ENCODE measurements at regions not wholly inside any gene's neighbourhood (a gene's known extent, or its start where the extent isn't known, plus 50 kb on each side); places are given as distances from the start of the nearest gene placed in this dataset.

GRCh38 chr13:78228211-78228610 lies 309.6 kb upstream of the EDNRB start:
- DNase-seq (ENCODE audit: low read depth in 2 of 2) = no peak

- DNase-seq (ENCODE audit: low read depth in 2 of 2) = no peak
These were observed 309.1 kb upstream of the EDNRB start for GRCh38 chr13:78227709-78228108.

- no peak for DNase-seq (ENCODE audit: low read depth in 2 of 2)
These were observed 297.0 kb upstream of the EDNRB start for GRCh38 chr13:78215458-78216108.

GRCh38 chr13:78201411-78201810 lies 282.8 kb upstream of the EDNRB start:
- no peak for DNase-seq (ENCODE audit: low read depth in 2 of 2)

DNA sequence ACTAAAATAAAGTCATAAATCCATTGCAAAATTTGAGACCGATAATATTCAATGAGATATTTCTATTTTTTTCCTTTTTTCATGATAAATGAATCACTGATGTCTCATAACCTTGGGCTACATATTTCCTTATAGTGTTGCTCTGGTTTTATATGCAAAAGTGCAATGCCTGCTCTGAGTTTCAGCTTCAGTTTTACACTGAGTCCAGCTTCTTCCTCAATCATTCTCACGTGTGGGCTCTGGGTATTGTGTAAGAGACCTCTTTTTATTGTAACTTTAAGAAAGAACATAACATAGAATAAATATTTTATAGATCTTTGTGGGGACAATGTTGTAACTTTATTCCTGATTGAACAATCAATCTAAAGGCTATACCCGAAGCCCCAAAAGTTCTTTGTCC lies 280.2 kb upstream of the EDNRB start:
- no peak for DNase-seq (ENCODE audit: low read depth in 2 of 2)

- DNase-seq (ENCODE audit: low read depth in 2 of 2) = no peak
These were observed 279.8 kb upstream of the EDNRB start for GRCh38 chr13:78198419-78198818.

DNA sequence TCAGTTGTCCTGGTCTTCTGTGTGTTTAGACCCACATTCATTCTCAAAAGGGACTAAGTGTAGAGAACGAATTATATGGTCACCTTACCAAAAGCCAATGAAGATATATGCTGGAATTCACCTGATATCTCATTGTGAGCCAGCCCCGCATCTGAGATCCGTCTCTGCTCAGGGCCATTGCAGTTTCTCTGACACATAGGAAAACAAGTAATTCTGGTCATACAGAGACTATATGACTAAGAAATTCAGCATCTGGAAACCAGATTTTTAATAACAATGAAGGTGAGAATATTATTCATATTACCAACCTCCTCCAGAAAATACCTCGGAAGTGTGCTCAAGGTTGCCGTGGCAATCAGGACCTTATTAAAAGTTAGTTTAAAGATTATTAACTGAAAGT lies 278.6 kb upstream of the EDNRB start:
- no peak for DNase-seq (ENCODE audit: low read depth in 2 of 2)

DNA sequence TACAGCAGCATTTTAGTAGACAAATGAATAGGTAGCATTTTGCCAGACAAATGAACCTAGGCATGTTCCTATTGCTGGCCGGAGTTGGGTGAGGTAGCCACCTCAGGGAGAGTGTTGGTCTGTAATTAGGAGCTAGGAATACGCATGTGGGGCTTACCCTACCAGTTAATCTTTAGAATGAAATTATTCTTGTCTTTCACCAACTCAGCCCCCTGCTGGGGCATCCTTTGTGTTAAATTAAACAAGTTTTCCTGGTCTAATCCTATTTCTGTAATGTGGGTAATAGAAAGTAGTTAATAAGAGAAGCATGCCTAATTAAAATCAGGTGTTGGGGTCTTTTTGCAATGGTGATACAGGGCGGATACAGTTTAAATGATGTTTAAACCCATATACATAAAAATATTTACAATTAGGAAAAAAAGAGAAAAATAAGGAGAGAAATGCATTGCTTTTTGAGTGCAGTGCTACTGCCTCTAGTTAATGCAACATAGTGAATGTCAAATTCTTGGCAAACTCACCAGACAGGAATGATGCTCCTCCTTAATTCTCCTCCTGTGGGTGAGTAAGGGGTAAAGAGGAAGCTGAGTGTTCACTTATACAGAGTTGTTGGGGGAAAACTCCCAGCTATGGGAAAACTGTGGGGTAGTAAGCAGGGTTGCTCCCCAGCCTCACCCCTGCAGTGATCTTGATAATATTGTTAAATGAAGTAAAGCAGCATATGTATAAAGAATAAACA lies 276.4 kb upstream of the EDNRB start:
- no peak for DNase-seq (ENCODE audit: low read depth in 2 of 2)

DNA sequence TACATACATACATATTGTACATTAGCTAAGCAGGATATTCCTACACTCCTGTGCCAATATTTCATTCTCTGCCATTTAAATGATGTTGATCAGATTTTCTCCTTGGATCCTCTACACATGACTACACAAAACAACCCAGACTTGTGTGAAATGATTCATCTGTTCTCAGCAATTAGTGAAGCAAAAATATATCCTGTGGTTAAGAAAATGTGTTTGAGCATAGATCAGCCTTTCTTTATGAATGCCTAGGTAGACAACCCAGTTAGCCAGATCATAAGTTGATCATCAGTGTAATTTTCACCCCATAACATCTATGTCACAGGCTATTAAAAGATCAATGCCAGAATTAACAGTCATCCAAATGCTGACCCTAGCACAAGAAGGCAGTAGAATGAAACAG lies 275.2 kb upstream of the EDNRB start:
- DNase-seq (ENCODE audit: low read depth in 2 of 2) = no peak

- DNase-seq (ENCODE audit: low read depth in 2 of 2) = no peak
These were observed 274.1 kb upstream of the EDNRB start for GRCh38 chr13:78192716-78193115.

DNA sequence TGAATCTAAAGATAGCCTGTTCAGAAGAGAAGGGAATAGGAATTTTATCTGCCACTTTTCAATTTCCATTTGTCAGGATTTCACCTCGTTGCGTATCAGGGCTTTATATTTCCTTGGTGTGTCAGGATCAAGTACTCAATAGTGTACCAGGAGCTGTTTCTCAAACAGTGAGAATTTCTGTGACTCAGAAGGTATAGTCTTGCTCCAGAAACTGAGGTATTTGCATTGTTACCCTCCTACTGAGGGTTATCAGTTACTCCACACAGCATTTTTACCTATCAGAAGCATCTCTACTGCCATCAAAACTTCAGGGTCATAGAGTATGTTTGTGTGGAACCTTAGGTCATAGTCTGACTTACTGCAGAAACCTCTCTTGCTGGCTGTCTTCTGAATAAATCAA lies 271.7 kb upstream of the EDNRB start:
- no peak for DNase-seq (ENCODE audit: low read depth in 2 of 2)

- DNase-seq (ENCODE audit: low read depth in 2 of 2) = no peak
These were observed 269.1 kb upstream of the EDNRB start for GRCh38 chr13:78187781-78188180.

GRCh38 chr13:78185700-78186099 lies 267.1 kb upstream of the EDNRB start:
- no peak for DNase-seq (ENCODE audit: low read depth in 2 of 2)

DNA sequence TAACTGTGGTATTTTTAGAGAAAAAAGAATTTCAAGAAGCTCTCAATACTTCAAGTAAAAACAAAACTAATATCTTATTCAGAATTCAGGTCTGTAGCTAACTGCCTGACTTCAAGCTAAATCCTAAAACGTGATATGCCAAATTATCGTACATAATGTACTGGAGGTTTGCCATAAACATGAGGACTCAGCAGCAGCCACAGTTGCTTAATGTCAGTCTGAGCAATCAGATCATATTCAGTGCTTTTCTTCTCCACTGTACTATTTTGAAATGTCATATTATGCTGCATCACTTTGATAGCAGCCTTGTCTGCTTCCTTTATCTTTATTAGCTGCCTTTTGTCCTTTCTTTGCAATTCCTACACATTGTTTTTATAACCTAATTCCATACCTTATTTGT lies 265.1 kb upstream of the EDNRB start:
- no peak for DNase-seq (ENCODE audit: low read depth in 2 of 2)

- DNase-seq (ENCODE audit: low read depth in 2 of 2) = no peak
These were observed 264.2 kb upstream of the EDNRB start for GRCh38 chr13:78182813-78183212.

- DNase-seq (ENCODE audit: low read depth in 2 of 2) = no peak
These were observed 258.7 kb upstream of the EDNRB start for GRCh38 chr13:78177306-78177705.

GRCh38 chr13:78176880-78177279 lies 258.2 kb upstream of the EDNRB start:
- no peak for DNase-seq (ENCODE audit: low read depth in 2 of 2)

GRCh38 chr13:78169386-78169785 lies 250.8 kb upstream of the EDNRB start:
- DNase-seq (ENCODE audit: low read depth in 2 of 2) = no peak

GRCh38 chr13:78168981-78169380 lies 250.3 kb upstream of the EDNRB start:
- DNase-seq (ENCODE audit: low read depth in 2 of 2) = no peak

DNA sequence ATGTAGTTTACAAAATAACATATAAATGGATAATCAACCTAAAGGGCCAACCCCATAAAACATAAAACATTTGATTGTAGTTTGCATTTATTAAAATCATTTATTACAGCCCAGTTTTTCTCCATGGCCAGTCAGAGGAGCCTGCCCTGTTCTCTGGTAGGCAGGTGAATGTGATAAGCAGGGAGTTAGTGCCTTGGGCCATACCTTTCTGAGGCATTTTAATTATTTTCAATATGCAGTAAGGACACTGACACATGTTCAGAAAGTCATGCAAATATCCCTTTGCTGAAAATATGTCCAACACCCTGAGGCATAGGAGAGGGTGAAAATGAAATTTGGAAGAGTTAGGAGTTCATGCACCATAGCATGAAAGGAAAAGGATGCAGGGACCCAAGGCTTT lies 242.6 kb upstream of the EDNRB start:
- DNase-seq (ENCODE audit: low read depth in 2 of 2) = no peak

DNA sequence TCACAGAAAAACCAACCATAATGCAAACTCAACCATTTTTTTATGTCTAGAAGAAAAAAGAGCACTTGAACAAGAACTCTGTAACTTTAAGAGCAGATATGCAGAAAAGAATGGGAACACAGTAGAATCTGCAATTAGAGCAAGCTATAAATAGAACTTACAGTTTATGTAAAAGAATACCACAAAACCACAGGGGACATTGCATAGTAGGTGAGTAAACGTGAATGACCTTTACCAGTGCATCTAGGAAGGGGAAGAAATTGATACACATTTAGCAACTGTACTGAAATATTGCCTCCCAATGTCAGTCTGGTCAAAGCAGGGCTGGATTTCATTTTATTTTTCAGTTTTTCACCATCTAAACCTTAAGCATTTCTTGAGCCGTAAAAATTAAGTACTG lies 242.2 kb upstream of the EDNRB start:
- DNase-seq (ENCODE audit: low read depth in 2 of 2) = no peak

DNA sequence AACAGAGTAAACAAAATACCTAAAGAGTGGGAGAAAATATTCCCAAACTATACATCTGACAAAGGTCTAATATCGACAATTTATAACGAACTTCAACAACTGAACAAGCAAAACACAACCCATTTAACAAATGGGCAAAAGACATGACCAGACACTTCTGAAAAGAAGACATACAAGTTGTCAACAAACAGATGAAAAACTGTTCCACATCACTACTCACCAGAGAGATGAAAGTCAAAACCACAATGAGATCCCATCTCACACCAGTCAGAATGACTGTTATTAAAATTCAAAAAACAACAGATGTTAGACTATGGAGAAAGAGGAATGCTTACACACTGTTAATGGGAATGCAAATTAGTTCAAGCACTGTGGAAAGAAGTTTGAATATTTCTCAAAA lies 233.8 kb upstream of the EDNRB start:
- DNase-seq (ENCODE audit: low read depth in 2 of 2) = no peak

DNA sequence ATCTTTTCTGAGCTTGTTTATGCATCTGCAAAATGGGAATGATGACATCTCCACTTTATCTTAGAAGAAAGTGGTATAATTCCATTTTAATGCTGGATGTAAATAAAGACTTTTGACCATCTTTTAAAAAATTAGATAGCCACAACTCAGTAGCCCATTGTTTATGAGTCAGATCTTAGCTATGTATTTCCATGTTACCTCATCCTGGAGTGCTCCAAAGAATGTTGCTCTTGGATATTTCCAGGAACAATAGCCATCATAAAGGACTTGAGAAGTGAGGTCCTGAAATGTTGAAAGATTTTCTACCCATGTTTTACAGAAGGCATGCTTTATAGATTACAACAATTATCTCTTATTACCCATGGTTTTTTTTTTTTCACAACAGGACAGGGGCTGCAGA lies 229.3 kb upstream of the EDNRB start:
- DNase-seq (ENCODE audit: low read depth in 2 of 2) = no peak

DNA sequence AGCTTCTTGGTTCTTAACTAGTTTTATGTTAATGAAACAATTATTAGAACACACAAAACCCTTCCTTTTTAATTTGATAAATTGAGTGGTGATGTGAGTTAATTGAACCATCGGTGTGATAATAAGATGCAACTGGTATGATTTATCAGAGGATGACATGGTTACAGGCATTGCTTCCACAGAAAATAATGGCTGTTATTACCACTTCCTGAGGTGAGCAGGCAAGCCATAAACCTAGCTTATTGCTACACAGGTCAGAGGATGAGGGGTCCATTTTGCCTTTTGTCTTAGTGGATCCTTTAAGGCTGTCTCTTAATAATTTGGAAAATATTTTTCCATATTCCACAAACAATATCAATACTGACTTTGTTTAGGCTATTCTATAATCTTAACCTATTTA lies 226.6 kb upstream of the EDNRB start:
- DNase-seq (ENCODE audit: low read depth in 2 of 2) = no peak

All from stimulated activated CD4-positive, alpha-beta T cell treated with anti-CD3 and anti-CD28 coated beads, Interleukin-4, amount 100 ng/mL, for 48 hours (primary cell).